ENCODE measurements at regions not wholly inside any gene's neighbourhood (a gene's known extent, or its start where the extent isn't known, plus 50 kb on each side); places are given as distances from the start of the nearest gene placed in this dataset.
"Not testable (repeated sequence)": the region's sequence is repeated elsewhere in the genome, so short reads cannot be mapped to it uniquely, and the experiment has no call there.

GRCh38 chr10:107986571-107986970, 822.1 kb upstream of the SORCS1 start:
- no peak overlapping the region for H3K27ac Mint-ChIP-seq
- ChIA-PET POLR2A (no interaction called here), CTCF (no interaction called here)
- no peaks in the 10 kb centered on the region for H3K4me1 Mint-ChIP-seq
- peaks cover 1% of the 10 kb centered on the region for H3K9me3 Mint-ChIP-seq
- DNase-seq, result no peak
- no peaks in the 10 kb centered on the region for H3K27me3 Mint-ChIP-seq
- no peaks in the 10 kb centered on the region for H3K36me3 Mint-ChIP-seq (ENCODE audit: low read depth)
- no peak overlapping the region for H3K4me3 Mint-ChIP-seq

DNA sequence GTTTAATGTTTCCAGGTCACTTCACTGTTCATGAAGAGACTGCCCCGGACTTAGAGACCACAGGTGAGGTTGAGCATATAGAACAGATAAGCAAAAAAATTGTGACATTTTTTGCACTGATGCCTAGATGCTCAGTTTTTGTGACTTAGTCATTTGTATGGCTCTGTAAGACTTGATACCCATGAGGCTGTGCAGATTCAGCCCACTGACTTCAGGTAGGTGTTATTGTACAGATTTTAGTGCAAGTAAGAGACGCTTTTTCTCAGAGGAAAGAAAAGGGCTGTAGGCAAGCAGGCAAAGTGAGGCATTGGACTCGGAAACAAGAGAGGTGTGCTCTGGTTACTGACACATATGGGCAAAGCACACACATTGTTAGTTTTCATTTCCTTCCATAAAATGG, 820.1 kb upstream of the SORCS1 start:
- Mint-ChIP-seq H3K4me1 (no peaks in the 10 kb centered on the region), H3K4me3 (no peak overlapping the region), H3K36me3 (ENCODE audit: low read depth) (no peaks in the 10 kb centered on the region), H3K27ac (no peak overlapping the region), H3K27me3 (no peaks in the 10 kb centered on the region), H3K9me3 (peaks cover 1% of the 10 kb centered on the region)
- no peak for DNase-seq
- ChIA-PET POLR2A (no interaction called here), CTCF (no interaction called here)

- Mint-ChIP-seq H3K36me3 (ENCODE audit: low read depth) (no peaks in the 10 kb centered on the region), H3K27ac (no peak overlapping the region), H3K27me3 (no peaks in the 10 kb centered on the region), H3K9me3 (peaks cover 1% of the 10 kb centered on the region), H3K4me1 (no peaks in the 10 kb centered on the region), H3K4me3 (no peak overlapping the region)
- no peak for DNase-seq
- CTCF ChIA-PET, result no interaction called here
- POLR2A ChIA-PET, result no interaction called here
Observed at GRCh38 chr10:107984149-107984548, 819.6 kb upstream of the SORCS1 start.

GRCh38 chr10:107978455-107978854, 813.9 kb upstream of the SORCS1 start:
- no peak overlapping the region for H3K4me3 Mint-ChIP-seq
- H3K27me3 Mint-ChIP-seq, result no peaks in the 10 kb centered on the region
- H3K9me3 Mint-ChIP-seq, result peaks cover 12% of the 10 kb centered on the region
- no peaks in the 10 kb centered on the region for H3K4me1 Mint-ChIP-seq
- no peak for DNase-seq
- POLR2A ChIA-PET, result no interaction called here
- no peaks in the 10 kb centered on the region for H3K36me3 Mint-ChIP-seq (ENCODE audit: low read depth)
- CTCF ChIA-PET, result no interaction called here
- H3K27ac Mint-ChIP-seq, result no peak overlapping the region

DNA sequence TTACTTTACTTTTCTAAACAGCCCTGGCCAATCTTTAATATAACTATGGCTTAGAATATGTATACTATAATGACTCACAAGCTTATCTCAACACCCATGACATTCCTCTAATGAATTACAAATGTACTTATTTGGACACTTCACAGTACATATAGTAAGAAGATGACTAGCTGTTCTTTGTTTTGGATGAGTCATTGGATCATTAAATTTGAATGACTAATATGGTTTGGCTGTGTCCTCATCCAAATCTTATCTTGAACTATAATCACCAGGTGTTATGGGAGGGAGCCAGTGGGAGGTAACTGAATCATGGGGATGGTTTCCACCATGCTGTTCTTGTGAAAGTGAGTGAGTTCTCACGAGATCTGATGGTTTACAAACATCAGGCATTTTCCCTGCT, 807.5 kb upstream of the SORCS1 start:
- H3K36me3 Mint-ChIP-seq (ENCODE audit: low read depth), result no peaks in the 10 kb centered on the region
- H3K4me1 Mint-ChIP-seq, result no peaks in the 10 kb centered on the region
- H3K9me3 Mint-ChIP-seq, result peaks cover 15% of the 10 kb centered on the region
- ChIA-PET CTCF (no interaction called here), POLR2A (no interaction called here)
- DNase-seq, result no peak
- no peaks in the 10 kb centered on the region for H3K27me3 Mint-ChIP-seq
- H3K27ac Mint-ChIP-seq, result no peak overlapping the region
- H3K4me3 Mint-ChIP-seq, result no peak overlapping the region

DNA sequence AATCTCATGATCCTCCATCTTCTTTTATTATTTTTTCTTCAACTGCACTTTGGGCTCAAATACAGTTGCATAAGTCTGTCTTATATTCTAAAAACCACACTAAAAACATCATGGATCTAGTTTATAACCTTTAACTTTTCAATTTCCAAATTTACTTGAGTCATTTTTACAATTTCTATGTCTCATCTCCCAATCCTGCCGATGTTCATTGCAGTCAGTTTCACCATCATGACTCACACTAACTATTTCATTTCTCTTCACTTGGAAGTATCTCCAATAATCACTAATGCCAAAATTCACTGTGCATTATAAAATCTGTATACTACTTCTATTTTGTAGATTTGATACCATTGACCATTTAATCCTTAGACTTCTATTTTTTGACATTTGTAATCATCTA, 806.9 kb upstream of the SORCS1 start:
- POLR2A ChIA-PET, result no interaction called here
- Mint-ChIP-seq H3K27me3 (no peaks in the 10 kb centered on the region), H3K4me1 (no peaks in the 10 kb centered on the region), H3K4me3 (no peak overlapping the region), H3K27ac (no peak overlapping the region), H3K36me3 (ENCODE audit: low read depth) (no peaks in the 10 kb centered on the region), H3K9me3 (peaks cover 13% of the 10 kb centered on the region)
- CTCF ChIA-PET, result no interaction called here
- DNase-seq, result no peak

DNA sequence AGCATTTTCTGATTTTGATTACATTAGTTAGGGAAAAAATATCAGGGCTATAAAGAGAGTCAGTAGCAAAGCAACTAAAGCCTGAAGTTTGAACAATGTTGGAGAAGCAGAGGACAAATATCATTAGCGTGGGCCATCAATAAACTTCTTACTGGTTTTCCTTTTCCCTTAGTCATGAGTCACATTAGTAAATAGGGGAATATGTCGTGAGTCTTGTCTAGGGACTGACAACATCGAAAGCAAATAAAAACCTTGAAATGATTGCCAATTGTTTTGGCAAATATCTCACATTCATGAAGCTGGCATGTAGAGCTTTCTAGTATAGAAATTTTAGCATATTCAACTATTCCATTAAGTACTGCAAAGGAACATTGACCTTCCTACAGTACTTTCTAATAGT, 806.0 kb upstream of the SORCS1 start:
- DNase-seq, result no peak
- no peaks in the 10 kb centered on the region for H3K27me3 Mint-ChIP-seq
- POLR2A ChIA-PET, result no interaction called here
- no peak overlapping the region for H3K27ac Mint-ChIP-seq
- H3K36me3 Mint-ChIP-seq (ENCODE audit: low read depth), result no peaks in the 10 kb centered on the region
- CTCF ChIA-PET, result no interaction called here
- H3K4me3 Mint-ChIP-seq, result no peak overlapping the region
- no peaks in the 10 kb centered on the region for H3K4me1 Mint-ChIP-seq
- H3K9me3 Mint-ChIP-seq, result peaks cover 13% of the 10 kb centered on the region

DNA sequence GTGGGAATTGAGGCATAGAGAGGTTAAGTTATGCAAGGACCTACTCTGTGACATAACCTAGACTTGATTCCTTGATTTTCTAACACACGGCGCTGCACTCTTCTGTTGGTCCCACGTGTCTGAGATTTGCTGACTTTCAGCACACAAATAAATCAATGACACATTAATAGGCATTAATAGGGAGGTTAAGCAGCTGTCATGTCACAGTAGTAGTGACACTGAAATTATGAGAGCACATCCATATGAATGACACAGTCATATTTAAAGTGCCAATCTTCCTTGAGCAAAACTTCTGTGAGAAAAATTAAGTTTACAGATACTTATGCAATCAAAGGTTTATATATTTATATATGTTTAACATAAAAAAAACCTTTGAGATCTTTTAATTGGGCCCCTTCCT, 805.4 kb upstream of the SORCS1 start:
- ChIA-PET POLR2A (no interaction called here), CTCF (no interaction called here)
- H3K27ac Mint-ChIP-seq, result no peak overlapping the region
- H3K27me3 Mint-ChIP-seq, result no peaks in the 10 kb centered on the region
- no peak overlapping the region for H3K4me3 Mint-ChIP-seq
- H3K4me1 Mint-ChIP-seq, result no peaks in the 10 kb centered on the region
- no peak for DNase-seq
- no peaks in the 10 kb centered on the region for H3K36me3 Mint-ChIP-seq (ENCODE audit: low read depth)
- peaks cover 12% of the 10 kb centered on the region for H3K9me3 Mint-ChIP-seq

DNA sequence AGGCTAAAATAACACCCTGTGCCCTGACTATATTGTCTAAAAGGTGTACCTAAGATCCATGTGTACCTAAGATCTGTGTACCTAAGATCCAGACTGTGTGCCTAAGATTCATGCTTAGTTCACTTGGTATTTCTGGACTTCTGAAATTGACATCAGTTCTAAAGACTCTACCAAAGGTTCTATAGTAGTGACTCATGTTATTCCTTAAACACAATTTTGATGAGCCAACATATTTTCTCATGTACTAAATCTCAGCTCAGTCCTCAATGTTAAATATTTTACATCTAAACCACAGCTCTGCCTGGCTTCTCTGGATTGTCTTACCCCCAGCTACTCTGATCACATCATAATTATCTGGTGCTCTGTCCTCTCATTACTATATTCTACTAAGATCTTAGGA, 802.3 kb upstream of the SORCS1 start:
- Mint-ChIP-seq H3K27me3 (no peaks in the 10 kb centered on the region), H3K36me3 (ENCODE audit: low read depth) (no peaks in the 10 kb centered on the region), H3K9me3 (peaks cover 6% of the 10 kb centered on the region), H3K4me3 (no peak overlapping the region), H3K27ac (no peak overlapping the region), H3K4me1 (no peaks in the 10 kb centered on the region)
- no peak for DNase-seq
- ChIA-PET POLR2A (no interaction called here), CTCF (no interaction called here)

DNA sequence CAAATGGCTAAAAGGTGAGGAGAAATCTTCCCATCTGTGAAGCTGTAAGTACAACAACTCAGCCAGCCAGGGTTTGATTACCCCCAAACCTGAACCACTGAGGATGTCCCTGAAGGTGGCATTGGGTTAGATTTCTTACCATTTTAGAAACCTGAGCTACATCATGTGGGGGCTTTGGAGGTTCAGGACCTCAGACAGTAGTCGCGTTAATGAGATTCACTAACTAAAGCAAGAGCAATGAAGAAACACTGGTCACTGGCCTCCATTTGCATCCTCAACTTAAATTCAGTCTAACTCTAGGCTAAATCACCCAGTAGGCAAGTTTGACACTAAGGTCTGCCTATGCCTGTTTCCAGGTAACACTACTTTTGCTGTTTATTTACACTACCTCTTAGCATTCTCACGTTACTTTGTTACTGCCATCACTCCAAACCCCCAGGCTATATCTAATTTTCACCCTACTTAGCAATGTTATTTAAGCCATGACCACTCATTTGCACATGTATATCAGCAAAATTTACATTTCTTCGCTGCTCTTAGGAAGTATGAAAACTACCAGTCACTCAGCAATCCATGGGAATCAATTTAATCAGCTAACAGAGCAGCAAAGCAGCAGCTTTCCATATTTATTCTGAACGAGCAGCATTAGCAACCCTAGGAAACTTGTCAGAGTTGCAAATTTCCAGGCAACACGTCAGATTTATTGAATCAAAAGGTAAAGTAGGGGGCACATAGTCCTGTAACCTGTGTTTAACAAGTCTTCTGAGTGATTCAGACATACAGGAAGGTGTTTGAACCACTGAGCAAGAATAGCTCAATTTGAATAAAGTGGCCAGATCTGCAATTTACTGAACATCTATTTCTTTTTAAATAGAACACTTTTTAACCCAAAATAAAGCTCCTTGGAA, 788.4 kb upstream of the SORCS1 start:
- no peaks in the 10 kb centered on the region for H3K27me3 Mint-ChIP-seq
- POLR2A ChIA-PET, result no interaction called here
- H3K9me3 Mint-ChIP-seq, result peaks cover 5% of the 10 kb centered on the region
- no peaks in the 10 kb centered on the region for H3K36me3 Mint-ChIP-seq (ENCODE audit: low read depth)
- no peaks in the 10 kb centered on the region for H3K4me1 Mint-ChIP-seq
- CTCF ChIA-PET, result interaction anchor here (0.6 kb wide), 1 partner anchor 51 kb away, joined by 3 read pairs; no protein-coding TSS in a partner anchor
- no peak for DNase-seq
- no peak overlapping the region for H3K4me3 Mint-ChIP-seq
- no peak overlapping the region for H3K27ac Mint-ChIP-seq

DNA sequence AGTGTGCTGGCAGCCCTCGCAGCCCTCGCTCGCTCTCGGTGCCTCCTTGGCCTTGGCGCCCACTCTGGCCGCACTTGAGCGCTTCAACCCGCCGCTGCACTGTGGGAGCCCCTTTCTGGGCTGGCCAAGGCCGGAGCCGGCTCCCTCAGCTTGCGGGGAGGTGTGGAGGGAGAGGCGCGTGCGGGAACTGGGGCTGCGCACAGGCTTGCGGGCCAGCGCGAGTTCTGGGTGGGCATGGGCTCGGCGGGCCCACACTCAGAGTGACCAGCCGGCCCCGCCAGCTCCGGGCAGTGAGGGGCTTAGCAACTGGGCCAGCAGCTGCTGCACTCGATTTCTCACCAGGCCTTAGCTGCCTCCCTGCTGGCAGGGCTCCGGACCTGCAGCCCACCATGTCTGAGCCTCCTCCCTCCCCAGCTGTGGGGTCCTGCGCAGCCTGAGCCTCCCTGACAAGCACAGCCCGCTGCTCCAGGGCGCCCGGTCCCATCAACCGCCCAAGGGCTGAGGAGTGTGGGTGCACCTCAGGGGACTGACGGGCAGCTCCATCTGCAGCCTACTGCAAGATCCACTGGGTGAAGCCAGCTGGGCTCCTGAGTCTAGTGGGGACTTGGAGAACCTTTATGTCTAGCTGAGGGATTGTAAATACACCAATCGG, 786.0 kb upstream of the SORCS1 start:
- not testable (repeated sequence) for H3K36me3 Mint-ChIP-seq (ENCODE audit: low read depth)

GRCh38 chr10:107942826-107943225, 778.3 kb upstream of the SORCS1 start:
- DNase-seq, result no peak
- H3K4me1 Mint-ChIP-seq, result no peaks in the 10 kb centered on the region
- CTCF ChIA-PET, result no interaction called here
- no peaks in the 10 kb centered on the region for H3K36me3 Mint-ChIP-seq (ENCODE audit: low read depth)
- peaks cover 10% of the 10 kb centered on the region for H3K9me3 Mint-ChIP-seq
- no peak overlapping the region for H3K27ac Mint-ChIP-seq
- POLR2A ChIA-PET, result no interaction called here
- no peaks in the 10 kb centered on the region for H3K27me3 Mint-ChIP-seq
- H3K4me3 Mint-ChIP-seq, result no peak overlapping the region

More for the DNA sequence above, 786.0 kb upstream of the SORCS1 start:
- DNase-seq, H3K4me1 Mint-ChIP-seq, H3K27me3 Mint-ChIP-seq, POLR2A ChIA-PET, H3K9me3 Mint-ChIP-seq, H3K4me3 Mint-ChIP-seq, CTCF ChIA-PET, H3K27ac Mint-ChIP-seq: not testable (repeated sequence)

- Mint-ChIP-seq H3K4me1 (no peaks in the 10 kb centered on the region), H3K9me3 (peaks cover 3% of the 10 kb centered on the region), H3K4me3 (no peak overlapping the region), H3K27ac (no peak overlapping the region), H3K36me3 (ENCODE audit: low read depth) (no peaks in the 10 kb centered on the region), H3K27me3 (no peaks in the 10 kb centered on the region)
- POLR2A ChIA-PET, result no interaction called here
- DNase-seq, result no peak
- CTCF ChIA-PET, result no interaction called here
Observed at GRCh38 chr10:107933076-107933475, 768.6 kb upstream of the SORCS1 start.

GRCh38 chr10:107931808-107932207, 767.3 kb upstream of the SORCS1 start:
- Mint-ChIP-seq H3K4me1 (no peaks in the 10 kb centered on the region), H3K9me3 (peaks cover 3% of the 10 kb centered on the region), H3K4me3 (no peak overlapping the region), H3K27me3 (no peaks in the 10 kb centered on the region), H3K27ac (no peak overlapping the region), H3K36me3 (ENCODE audit: low read depth) (no peaks in the 10 kb centered on the region)
- POLR2A ChIA-PET, result no interaction called here
- CTCF ChIA-PET, result no interaction called here
- DNase-seq, result no peak

Measured in activated CD4-positive, alpha-beta T cell treated with anti-CD3 and anti-CD28 coated beads, Interleukin-2, amount 10 ng/mL, durations not matched to agents 7 days and 5 days (primary cell).